Skin epidermis (tissue), 12 donors: ENCODE measurements at regions not wholly inside any gene's neighbourhood (a gene's known extent, or its start where the extent isn't known, plus 50 kb on each side); places are given as distances from the start of the nearest gene placed in this dataset.
"Not testable (repeated sequence)": the region's sequence is repeated elsewhere in the genome, so short reads cannot be mapped to it uniquely, and the experiment has no call there.

Source experiments
- H3K27ac ChIP-seq, 21 experiments: fragments of 200-600 bp; sonication (generic) in 11 of 21; one replicate each; pipeline ENCODE4 v1.5.0; 2020; ENCODE audit warnings: mild to moderate bottlenecking in 3 of 21, inconsistent platforms in 2 of 21, moderate library complexity in 2 of 21
- H3K4me3 ChIP-seq, 7 experiments: fragments of 200-600 bp; sonication (generic) in 2 of 7; one replicate each; pipeline ENCODE4 v1.5.0; 2020; ENCODE audit warnings: inconsistent platforms in 2 of 7, mild to moderate bottlenecking in 2 of 7, moderate library complexity in 1 of 7

DNA sequence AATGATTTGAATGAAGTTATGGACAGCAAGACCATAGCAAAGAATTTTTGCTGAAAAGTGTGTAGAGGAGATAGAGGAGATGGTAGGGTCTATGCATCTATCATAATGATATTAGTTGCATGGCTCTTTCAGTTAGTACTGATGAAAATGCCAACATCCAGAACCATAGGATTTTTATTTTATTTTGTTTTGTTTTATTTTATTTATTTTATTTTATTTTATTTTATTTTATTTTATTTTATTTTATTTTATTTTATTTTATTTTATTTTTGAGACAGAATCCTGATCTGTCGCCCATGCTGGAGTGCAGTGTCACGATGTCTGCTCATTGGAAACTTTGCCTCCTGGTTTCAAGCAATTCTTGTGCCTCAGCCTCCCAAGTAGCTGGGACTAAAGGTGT is 1021.1 kb upstream of the ZEB2 start:
- no peak overlapping the region for H3K4me3 ChIP-seq
- H3K27ac ChIP-seq: no peak overlapping the region

DNA sequence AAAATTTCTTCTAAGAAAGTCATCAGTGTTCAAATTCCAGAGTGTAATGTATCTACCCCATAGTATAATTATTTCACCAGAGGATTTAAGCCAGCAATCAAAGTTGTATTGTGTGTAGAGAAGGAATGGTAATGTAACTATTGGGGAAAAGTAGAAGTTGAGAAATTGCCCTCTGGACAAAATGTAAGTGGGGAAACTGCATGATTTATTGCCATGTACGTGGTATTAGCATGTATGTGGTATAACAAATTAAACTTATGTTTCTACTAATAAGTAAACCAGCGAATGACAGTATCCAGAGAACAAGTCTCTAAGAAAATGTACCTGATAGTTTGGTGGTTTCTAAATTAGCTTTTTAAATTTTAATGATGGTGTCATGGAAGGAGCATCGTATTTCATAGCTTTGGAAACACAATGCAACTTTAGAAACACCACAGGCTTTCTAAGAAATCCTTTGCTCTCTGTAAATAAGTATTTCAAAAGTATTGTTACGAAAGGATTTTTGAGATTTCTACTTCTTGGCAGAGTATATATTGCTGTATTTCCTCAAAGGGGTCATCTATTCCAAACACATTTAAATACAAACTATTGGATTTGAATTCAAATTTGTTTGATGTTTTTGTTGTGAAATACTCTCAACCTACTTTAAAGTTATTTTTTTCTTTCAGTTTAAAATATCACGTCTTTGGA is 1018.9 kb upstream of the ZEB2 start:
- Histone ChIP-seq H3K27ac (no peak overlapping the region), H3K4me3 (no peak overlapping the region)

DNA sequence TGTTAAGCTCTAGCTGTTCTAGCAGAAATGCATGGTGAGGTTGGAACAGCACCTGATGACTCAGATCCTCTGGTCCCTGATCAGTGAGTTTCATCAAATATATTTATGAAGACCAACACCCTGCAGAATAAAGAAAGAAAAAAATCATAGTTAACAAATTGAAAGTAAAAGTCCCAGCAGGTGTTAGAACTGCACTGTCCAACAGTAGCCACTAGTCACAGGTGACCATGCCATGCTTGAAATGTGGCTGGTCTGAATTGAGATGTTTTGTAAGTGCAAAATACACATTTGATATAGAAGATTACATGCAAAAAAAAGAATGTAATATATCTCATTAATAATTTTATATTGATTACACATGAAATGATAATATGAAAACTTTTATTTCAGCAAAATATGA is 1010.7 kb upstream of the ZEB2 start:
- no peak overlapping the region for H3K27ac ChIP-seq

DNA sequence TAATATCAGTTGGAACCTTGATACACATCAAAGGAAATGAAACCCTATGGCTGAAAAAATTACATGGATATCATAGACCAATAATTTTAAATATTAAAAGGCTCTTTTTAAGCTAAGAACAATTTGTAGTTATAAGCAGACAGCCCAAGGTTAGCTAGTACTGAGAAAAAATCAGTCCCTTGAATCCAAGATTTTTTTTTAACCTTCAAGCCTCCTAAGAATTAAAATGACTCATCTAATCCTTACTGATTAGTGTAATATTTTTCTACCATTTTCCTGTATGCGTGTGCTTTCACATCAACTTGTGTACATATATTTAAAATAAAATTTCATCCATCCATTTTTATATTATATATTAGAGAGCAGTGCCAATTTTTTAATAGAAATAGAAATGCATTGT is 1004.9 kb upstream of the ZEB2 start:
- no peak overlapping the region for H3K27ac ChIP-seq
- no peak overlapping the region for H3K4me3 ChIP-seq

More for the DNA sequence above, 1010.7 kb upstream of the ZEB2 start:
- no peak overlapping the region for H3K4me3 ChIP-seq

DNA sequence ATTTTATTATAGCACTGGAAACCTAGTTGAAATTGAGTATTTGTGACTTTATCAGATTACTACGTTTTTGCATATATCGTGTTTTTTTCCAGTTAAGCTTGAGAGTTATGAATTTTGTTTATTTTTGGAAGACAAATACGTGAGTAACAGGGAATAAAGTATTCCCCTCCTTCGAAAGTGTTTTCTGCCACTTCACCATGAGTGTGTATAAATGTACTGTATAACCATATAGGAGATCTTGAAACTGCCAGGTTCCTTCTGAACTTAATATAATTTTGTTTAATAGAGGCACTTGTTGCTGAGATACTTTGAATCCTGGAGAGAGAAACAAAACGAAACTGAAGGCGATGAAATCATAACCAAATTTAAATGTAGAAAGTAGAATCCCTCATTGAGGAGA is 1004.4 kb upstream of the ZEB2 start:
- no peak overlapping the region for H3K4me3 ChIP-seq
- no peak overlapping the region for H3K27ac ChIP-seq

DNA sequence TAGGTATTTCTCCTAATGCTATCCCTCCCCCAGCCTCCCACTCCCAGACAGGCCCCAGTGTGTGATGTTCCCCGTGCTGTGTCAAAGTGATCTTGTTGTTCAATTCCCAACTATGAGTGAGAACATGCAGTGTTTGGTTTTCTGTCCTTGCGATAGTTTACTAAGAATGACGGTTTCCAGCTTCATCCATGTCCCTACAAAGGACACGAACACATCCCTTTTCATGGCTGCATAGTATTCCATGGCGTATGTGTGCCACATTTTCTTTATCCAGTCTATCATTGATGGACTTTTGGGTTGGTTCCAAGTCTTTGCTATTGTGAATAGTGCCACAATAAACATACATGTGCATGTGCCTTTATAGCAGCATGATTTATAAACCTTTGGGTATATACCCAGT is 999.3 kb upstream of the ZEB2 start:
- H3K4me3 ChIP-seq, H3K27ac ChIP-seq: not testable (repeated sequence)

DNA sequence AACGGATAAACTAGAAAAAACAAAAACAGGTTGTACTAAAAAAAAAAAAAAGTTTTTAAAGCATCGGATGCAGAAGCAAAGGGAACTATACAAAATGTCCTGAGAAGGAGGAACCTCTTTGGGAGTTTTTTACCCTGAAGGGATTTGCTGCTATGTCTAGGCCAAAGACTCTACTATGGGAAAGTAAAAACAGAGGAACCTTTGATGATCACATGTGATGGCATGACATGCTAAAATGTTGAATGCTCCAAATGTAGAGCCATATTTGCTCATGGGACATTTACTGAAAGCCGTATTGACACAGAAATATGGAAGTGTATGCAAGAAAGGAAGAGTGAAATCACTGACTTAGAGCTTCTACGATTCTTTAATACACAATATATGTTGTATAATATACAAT is 992.0 kb upstream of the ZEB2 start:
- Histone ChIP-seq H3K4me3 (no peak overlapping the region), H3K27ac (no peak overlapping the region)

DNA sequence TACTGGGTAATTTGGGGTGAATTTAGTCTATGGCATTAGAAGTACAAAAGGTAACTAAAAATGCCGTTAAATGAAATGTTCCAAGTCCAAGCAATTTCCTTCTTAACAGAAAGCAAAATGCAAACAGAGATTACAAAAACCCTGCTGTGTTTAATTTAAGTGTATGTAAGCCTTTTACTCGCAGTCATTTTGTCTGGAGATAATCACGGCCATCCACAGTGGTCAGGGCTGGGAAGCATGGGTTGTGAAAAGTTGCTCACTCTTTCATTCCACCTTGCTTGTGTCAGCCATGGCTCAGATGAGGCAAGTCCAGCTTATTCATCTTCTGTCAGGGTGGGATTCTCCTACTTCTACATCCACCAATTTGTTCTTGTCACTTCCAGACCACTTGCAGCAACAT is 983.6 kb upstream of the ZEB2 start:
- H3K4me3 ChIP-seq: no peak overlapping the region
- H3K27ac ChIP-seq: no peak overlapping the region

DNA sequence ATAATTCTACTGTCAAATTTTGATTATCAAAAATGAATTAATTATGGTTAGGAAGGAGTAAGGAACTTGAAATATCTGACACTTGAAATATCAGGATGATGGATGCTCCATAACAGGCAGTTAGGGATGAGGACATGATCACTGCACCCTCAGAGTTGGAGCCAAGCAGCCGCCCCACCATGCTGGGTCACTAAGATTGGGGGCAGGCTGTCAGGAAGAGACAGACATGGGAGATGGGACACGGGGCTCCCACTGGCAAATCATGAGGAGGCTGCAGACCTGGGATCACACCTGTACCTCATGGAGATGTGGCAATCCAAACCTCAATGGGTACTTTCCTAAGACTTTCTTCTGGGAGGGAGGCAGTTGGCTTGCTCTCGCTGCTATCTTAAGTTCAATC is 982.0 kb upstream of the ZEB2 start:
- H3K4me3 ChIP-seq: no peak overlapping the region
- no peak overlapping the region for H3K27ac ChIP-seq

DNA sequence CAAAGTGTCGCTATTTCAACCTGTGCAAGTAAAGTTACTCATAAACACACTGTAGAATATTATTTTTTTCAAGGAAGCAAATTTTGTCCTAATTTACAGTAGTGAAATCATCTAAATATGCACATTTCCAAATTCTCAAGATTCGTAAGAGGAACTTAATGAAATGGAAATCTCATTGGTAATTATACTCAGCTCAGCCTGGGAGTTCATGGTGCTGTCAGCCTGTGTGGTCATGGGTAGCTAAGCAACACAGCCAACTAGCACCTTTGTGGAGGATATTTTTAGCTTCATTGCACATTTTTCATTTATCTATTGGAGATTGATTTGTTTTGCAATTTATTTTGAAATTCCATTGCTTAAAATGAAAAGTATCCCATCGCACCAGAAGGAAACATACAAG is 975.7 kb upstream of the ZEB2 start:
- Histone ChIP-seq H3K4me3 (no peak overlapping the region), H3K27ac (no peak overlapping the region)

DNA sequence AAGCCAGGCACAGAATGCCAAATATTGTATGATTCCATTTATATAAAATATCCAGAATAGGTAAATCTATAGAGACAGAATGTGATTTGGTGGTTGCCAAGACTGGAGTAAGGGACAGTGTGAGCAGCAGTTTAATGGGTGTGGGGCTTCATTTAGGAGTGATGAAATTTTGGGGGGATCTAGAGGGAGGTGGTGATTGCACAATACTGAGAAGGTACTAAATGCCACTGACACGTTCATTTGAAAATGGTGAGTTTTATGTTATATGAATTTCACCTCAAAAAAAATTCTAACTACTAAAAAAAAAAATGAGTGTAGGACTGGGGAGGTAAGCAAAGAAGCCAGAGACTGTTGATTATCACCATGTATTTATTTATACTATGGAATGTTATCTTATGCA is 974.5 kb upstream of the ZEB2 start:
- no peak overlapping the region for H3K27ac ChIP-seq
- H3K4me3 ChIP-seq: no peak overlapping the region

DNA sequence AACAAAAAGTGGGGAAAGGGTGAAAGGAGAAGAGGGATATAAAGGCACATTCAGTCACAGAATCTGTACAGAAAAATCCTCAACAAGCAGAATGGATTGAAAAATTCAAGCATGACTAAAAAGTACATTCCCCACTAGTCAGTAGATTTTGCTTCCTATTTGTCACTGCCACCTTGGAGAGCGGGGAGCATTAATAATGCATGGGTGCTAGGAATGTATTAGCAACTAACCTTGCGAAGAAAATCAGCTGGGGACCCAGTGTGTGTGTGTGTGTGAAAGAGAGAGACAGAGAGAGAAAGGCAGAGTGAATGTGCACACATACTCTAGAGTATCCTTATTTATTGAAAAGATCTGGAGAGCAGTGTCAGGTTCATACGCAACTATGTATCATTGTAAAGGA is 968.7 kb upstream of the ZEB2 start:
- H3K4me3 ChIP-seq: no peak overlapping the region
- no peak overlapping the region for H3K27ac ChIP-seq

DNA sequence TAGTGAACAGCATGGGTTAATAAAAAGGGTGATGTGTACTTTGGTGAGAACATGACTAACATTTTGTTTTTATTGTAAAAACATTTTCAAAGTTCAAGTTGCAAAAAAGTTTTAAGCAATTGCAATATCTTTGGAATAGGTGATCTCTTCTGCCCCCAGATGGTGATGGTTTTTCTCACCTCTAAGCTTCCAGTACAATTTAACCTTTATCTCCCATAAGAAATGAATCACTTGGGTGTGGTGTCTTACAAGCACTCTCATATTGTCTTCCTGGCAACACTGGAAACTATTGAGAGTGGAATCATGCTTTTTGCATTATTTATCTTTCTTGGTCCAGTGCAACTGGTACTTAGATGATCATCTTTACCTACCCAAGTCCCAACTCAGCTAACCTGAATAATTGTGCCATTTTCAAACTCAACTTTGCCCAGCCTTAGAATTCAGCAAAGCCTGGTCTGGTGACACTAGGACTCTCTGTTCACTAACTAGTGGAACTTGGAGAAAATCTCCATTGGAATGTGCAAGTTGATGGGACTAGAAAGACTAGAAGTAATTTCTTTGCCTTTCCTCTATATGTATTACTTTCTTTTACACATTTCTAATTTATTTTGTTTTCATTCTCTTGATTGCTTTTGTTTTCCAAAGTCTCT is 964.7 kb upstream of the ZEB2 start:
- no peak overlapping the region for H3K27ac ChIP-seq

DNA sequence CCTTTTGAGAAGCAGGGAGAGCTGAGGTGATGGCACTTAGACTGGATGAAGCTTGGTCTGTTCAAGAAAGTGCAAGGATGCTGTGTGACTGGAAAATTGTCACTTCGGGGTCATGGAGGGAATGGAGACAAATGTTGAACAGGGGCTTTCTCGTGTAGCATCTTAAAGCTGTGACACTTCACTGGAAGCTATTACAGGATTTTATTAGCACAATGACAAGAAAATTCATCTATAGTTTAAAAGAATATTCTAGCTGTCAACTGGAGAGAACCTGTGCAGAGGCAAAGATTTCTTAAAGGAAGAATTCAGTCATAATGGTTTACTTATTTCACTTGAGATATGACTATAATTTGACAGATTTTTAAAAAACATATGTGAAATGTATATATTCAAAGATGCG is 963.9 kb upstream of the ZEB2 start:
- Histone ChIP-seq H3K27ac (no peak overlapping the region), H3K4me3 (no peak overlapping the region)

More for the DNA sequence above, 964.7 kb upstream of the ZEB2 start:
- H3K4me3 ChIP-seq: no peak overlapping the region

DNA sequence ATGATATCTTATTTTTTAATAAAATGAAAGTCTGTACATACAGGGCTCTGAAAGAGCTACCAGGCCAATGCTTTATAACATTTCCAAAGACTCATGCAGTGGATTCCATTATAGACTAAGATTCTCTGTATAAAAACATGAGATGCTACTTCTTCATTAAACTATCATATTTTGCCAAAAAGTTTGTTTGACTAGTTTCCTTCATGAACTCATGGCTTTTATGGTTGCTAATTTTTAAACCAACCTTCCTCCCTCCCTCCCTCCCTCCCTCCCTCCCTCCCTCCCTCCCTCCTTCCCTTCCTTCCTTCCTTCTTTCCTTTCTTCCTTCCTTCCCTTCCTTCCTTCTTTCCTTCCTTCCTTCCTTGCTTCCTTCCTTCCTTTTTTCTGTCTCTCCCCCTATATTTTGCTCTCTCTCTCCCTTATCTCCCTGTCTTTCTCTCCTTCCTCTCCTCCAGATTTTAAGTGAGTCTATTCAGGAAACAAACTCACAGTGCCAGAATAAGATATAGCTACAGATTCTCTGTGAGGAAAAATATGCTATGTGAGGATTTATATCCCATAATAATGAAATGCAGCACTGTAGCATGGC is 961.5 kb upstream of the ZEB2 start:
- no peak overlapping the region for H3K4me3 ChIP-seq
- no peak overlapping the region for H3K27ac ChIP-seq

DNA sequence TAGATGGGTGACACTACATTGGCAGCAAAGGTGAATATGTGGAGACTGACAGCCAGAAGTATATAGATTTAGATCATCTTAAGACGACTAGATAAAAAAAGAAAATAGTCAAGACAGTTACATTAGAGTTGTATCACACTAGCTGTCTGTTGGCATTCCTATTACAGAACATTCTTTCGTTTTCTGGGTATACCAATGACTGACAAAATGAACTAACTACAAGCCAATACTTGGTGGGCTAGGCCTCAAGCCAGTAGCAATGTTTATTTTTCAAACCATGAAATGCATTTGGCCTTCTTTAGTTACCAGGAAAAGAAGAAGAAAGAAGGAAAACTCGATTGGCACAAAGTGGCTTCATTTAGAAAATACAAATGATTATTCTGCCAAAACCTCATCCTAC is 944.9 kb upstream of the ZEB2 start:
- H3K27ac ChIP-seq: no peak overlapping the region
- no peak overlapping the region for H3K4me3 ChIP-seq

DNA sequence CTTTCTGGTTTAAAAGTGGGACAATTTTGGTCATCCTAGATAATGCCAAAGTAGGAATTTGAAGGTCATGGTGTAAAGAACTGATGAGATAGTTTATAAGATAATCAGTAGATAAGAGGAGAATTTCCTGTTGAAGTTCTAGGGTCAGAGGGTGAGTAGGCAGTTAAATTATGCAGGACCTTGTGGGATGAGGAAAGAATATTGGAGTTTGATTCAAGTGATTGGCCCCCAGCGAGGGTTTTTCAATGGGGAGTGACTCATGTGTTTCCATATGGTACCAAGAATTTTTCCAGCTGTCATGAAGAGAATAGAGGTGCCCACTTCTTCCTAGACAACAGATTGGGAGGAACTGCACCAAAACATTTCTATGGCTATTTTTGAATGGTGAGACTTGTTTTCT is 940.2 kb upstream of the ZEB2 start:
- H3K4me3 ChIP-seq: no peak overlapping the region

DNA sequence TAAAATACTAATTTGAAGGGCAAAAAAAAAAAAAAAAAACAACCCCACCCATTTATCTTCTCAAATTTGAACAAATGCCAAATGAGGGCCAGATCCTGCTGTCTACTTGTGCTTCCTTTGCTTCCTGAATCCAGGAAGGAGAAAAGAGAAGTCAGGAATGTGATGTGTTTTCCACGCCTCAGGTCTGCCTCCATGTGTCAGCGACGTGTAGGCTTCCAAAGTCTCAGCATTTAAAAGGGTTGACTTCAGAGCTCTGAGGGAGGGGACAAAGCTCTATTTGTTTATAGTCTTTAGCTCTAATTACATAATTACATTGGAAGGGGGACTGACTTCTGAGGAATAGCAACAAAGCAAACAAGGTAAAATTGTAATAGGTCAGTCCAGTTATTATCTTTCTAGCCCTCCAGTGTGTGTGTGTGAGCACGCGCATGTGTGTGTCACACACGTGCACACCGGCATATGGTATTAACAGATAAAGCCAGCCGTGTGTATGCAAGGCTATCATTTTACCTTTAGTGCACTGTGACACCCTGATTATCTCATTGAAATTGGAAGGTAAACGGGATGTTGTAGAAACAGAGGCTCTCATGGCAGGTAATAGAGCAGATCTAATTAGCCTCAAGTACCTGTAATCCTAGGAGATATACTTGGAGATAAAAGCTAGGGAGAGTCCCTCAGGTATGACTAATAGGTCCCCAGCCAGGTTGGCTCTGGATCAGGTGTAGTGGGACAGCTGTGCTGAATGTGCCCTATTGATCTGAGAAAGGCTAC is 911.4 kb upstream of the ZEB2 start:
- H3K4me3 ChIP-seq: no peak overlapping the region
- no peak overlapping the region for H3K27ac ChIP-seq

More for the DNA sequence above, 940.2 kb upstream of the ZEB2 start:
- H3K27ac ChIP-seq: no peak overlapping the region

DNA sequence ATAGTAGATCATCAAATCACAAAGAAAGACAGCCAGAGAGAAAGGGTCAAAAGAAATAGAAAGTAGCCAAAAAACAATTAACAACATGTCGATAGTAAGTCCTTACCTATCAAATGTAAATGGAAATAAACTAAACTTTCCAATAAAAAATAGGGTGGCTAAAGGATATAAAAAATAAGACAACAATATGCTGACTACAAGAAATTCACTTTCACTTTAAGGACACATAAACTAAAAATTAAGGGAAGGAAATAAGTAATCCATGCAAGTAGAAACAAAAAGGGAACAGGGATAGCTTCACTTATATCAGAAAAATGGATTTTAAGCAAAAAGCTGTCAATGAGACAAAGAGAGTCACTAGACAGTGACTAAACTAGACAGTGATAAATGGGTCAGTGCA is 903.9 kb upstream of the ZEB2 start:
- Histone ChIP-seq H3K27ac (no peak overlapping the region), H3K4me3 (no peak overlapping the region)

DNA sequence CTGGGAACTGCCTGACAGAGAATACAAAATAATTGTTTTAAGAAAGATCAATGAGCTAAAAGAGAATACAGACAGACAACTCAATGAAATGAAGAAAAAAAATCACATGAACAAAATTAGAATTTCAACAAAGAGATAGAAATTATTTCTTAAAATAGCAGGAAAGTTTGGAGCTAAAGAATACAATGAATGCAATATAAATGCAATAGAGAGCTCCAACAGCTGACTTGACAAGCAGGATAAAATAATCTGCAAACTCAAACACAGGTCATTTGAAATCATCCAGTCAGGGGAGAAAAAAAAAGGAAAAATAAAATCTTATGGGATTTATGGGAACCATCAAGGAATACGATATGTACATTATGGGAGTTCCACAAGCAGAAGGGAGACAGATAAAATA is 902.7 kb upstream of the ZEB2 start:
- Histone ChIP-seq H3K27ac (no peak overlapping the region), H3K4me3 (no peak overlapping the region)

DNA sequence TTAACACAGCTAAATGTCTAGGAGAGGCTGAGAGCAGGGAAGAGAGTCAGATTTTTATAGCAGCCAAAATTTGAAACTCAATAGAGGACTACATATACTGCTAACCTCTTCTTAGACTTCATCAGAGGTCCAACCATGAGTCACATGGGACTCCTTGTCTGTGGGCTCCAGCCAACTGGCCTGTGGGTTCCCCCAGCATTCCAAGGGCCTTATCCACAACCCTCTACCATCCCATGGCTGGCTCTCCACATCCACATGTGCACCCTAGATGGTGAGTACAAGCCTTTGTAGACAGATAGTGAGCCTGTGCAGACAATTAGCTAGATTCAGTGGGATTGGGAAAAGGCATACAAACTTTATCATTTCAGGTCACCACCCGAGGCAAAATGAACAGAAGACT is 901.9 kb upstream of the ZEB2 start:
- no peak overlapping the region for H3K4me3 ChIP-seq
- no peak overlapping the region for H3K27ac ChIP-seq
